OCI-LY1 (cell line): ENCODE measurements at regions not wholly inside any gene's neighbourhood (a gene's known extent, or its start where the extent isn't known, plus 50 kb on each side); places are given as distances from the start of the nearest gene placed in this dataset.

ENCODE experiments used
- EZH2 ChIP-seq: fragments of 200-600 bp; sonication (generic), shearing (Covaris generic); IDR thresholded peaks from 2 replicates; pipeline ENCODE4 v1.8.0; 2017; ENCODE audit warnings: borderline replicate concordance, mixed run types, mild to moderate bottlenecking, antibody characterized with exemption, low read length, moderate library complexity, mixed read lengths
- TF ChIP-seq, protein P1 (sequence below): fragments of 200-600 bp; sonication (generic), shearing (Covaris generic); IDR thresholded peaks from 2 replicates; pipeline ENCODE4 v1.5.1; 2017; ENCODE audit warnings: mild to moderate bottlenecking, antibody characterized with exemption, low read length, moderate library complexity, mixed read lengths

DNA sequence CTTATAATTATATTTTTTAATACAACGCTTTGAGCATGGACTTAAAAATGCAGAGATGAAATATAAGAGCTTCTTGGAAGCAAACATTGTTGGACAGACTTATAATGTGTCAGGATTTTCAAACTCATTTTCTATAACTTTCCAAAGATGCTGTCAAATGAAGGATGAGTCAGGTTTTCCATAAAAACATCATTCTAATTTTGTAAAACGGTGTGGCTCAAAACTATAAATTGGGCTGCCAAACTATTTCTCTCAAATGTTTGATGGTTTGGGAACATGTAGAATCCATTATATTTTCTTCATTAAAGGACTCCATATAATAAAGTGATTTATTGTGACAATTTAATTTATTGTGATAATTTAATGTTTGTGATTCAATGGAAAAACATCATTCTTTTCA lies 511.2 kb downstream of the USP25 start:
- no peak for TF ChIP-seq EZH2
- TF ChIP-seq, protein P1, sequence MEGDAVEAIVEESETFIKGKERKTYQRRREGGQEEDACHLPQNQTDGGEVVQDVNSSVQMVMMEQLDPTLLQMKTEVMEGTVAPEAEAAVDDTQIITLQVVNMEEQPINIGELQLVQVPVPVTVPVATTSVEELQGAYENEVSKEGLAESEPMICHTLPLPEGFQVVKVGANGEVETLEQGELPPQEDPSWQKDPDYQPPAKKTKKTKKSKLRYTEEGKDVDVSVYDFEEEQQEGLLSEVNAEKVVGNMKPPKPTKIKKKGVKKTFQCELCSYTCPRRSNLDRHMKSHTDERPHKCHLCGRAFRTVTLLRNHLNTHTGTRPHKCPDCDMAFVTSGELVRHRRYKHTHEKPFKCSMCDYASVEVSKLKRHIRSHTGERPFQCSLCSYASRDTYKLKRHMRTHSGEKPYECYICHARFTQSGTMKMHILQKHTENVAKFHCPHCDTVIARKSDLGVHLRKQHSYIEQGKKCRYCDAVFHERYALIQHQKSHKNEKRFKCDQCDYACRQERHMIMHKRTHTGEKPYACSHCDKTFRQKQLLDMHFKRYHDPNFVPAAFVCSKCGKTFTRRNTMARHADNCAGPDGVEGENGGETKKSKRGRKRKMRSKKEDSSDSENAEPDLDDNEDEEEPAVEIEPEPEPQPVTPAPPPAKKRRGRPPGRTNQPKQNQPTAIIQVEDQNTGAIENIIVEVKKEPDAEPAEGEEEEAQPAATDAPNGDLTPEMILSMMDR = no peak
